K562 (cell line): ENCODE measurements at regions not wholly inside any gene's neighbourhood (a gene's known extent, or its start where the extent isn't known, plus 50 kb on each side); places are given as distances from the start of the nearest gene placed in this dataset.

Source experiments
- DMBX1 ChIP-seq: fragments of 250-450 bp; sonication (Bioruptor Pico); IDR thresholded peaks from 2 replicates; pipeline ENCODE4 v1.8.0; 2022; ENCODE audit warnings: inconsistent platforms, mild to moderate bottlenecking, moderate library complexity, borderline replicate concordance
- EHMT2 ChIP-seq: fragments of 450-650 bp; IDR thresholded peaks from 2 replicates; pipeline ENCODE4 v1.6.1; 2018; ENCODE audit warnings: antibody characterized with exemption
- FOXJ2 ChIP-seq: fragments of 200-800 bp; sonication (Bioruptor generic); IDR thresholded peaks from 2 replicates; pipeline ENCODE4 v1.6.1; 2016; ENCODE audit warnings: missing genetic modification characterization, missing compliant biosample characterization
- HDAC6 ChIP-seq: IDR thresholded peaks from 2 replicates; pipeline ENCODE4 v1.6.1; 2012; ENCODE audit warnings: low read depth, mild to moderate bottlenecking, control low read depth, inconsistent platforms, low read length, moderate library complexity
- HES1 ChIP-seq: fragments of 450-650 bp; IDR thresholded peaks from 2 replicates; pipeline ENCODE4 v1.6.1; 2016; ENCODE audit warnings: low read depth, mild to moderate bottlenecking, moderate library complexity
- MEF2D ChIP-seq: conservative IDR thresholded peaks from 2 replicates; pipeline ENCODE4 v1.6.1; 2016; ENCODE audit warnings: low read depth, missing genetic modification characterization, missing compliant biosample characterization
- NUFIP1 ChIP-seq: fragments of 450-650 bp; IDR thresholded peaks from 2 replicates; pipeline ENCODE4 v1.6.1; 2018; ENCODE audit not compliant: partially characterized antibody
- RFX5 ChIP-seq: IDR thresholded peaks from 2 replicates; pipeline ENCODE4 v1.6.1; 2011; ENCODE audit warnings: low read depth, mild to moderate bottlenecking, improper control_type of control experiment, low read length
- SETDB1 ChIP-seq: IDR thresholded peaks from one replicate; pipeline ENCODE4 v1.6.1; 2012; ENCODE audit warnings: low read length, control low read depth, inconsistent platforms
- SLC30A9 ChIP-seq: fragments of 250-450 bp; sonication (Bioruptor Pico); IDR thresholded peaks from 2 replicates; pipeline ENCODE4 v1.8.0; 2022; ENCODE audit warnings: mild to moderate bottlenecking, moderate library complexity
- THRB ChIP-seq: fragments of 450-650 bp; formaldehyde crosslinking; conservative IDR thresholded peaks from 2 replicates; pipeline ENCODE4 v1.4.0; 2022; ENCODE audit warnings: mild to moderate bottlenecking, missing genetic modification characterization
- U2AF2 ChIP-seq: fragments of 200-400 bp; formaldehyde crosslinking; optimal IDR thresholded peaks from 2 replicates; pipeline ENCODE3; 2017; ENCODE audit warnings: low read depth, mild to moderate bottlenecking, low read length
- TF ChIP-seq, protein P1 (sequence below), 2 experiments: fragments of 450-650 bp; IDR thresholded peaks; 2 replicates each; pipeline ENCODE4 v1.6.1; 2016; ENCODE audit warnings: mild to moderate bottlenecking in 2 of 2, borderline replicate concordance in 1 of 2, low read depth in 1 of 2, moderate library complexity in 1 of 2

DNA sequence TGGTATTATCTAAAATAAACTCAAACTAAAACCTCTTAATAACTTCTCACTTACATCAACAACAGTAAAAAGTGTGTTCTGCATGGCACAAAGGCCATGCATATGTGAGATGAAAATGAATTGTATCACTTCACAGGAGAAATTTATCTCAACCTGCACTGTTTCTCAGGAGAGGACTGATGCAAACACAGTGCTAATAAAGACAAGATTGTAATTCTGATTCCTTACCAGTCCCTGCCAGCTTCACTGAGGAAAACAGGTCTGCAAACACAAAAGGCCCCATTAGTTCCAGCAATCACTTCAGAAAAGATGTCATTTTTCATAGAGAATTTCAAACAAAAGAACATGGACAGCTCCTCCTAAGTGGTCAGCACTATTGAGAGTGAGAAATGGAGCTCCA is 117.3 kb upstream of the PDE4D start (continued):
- TF ChIP-seq, protein P1, sequence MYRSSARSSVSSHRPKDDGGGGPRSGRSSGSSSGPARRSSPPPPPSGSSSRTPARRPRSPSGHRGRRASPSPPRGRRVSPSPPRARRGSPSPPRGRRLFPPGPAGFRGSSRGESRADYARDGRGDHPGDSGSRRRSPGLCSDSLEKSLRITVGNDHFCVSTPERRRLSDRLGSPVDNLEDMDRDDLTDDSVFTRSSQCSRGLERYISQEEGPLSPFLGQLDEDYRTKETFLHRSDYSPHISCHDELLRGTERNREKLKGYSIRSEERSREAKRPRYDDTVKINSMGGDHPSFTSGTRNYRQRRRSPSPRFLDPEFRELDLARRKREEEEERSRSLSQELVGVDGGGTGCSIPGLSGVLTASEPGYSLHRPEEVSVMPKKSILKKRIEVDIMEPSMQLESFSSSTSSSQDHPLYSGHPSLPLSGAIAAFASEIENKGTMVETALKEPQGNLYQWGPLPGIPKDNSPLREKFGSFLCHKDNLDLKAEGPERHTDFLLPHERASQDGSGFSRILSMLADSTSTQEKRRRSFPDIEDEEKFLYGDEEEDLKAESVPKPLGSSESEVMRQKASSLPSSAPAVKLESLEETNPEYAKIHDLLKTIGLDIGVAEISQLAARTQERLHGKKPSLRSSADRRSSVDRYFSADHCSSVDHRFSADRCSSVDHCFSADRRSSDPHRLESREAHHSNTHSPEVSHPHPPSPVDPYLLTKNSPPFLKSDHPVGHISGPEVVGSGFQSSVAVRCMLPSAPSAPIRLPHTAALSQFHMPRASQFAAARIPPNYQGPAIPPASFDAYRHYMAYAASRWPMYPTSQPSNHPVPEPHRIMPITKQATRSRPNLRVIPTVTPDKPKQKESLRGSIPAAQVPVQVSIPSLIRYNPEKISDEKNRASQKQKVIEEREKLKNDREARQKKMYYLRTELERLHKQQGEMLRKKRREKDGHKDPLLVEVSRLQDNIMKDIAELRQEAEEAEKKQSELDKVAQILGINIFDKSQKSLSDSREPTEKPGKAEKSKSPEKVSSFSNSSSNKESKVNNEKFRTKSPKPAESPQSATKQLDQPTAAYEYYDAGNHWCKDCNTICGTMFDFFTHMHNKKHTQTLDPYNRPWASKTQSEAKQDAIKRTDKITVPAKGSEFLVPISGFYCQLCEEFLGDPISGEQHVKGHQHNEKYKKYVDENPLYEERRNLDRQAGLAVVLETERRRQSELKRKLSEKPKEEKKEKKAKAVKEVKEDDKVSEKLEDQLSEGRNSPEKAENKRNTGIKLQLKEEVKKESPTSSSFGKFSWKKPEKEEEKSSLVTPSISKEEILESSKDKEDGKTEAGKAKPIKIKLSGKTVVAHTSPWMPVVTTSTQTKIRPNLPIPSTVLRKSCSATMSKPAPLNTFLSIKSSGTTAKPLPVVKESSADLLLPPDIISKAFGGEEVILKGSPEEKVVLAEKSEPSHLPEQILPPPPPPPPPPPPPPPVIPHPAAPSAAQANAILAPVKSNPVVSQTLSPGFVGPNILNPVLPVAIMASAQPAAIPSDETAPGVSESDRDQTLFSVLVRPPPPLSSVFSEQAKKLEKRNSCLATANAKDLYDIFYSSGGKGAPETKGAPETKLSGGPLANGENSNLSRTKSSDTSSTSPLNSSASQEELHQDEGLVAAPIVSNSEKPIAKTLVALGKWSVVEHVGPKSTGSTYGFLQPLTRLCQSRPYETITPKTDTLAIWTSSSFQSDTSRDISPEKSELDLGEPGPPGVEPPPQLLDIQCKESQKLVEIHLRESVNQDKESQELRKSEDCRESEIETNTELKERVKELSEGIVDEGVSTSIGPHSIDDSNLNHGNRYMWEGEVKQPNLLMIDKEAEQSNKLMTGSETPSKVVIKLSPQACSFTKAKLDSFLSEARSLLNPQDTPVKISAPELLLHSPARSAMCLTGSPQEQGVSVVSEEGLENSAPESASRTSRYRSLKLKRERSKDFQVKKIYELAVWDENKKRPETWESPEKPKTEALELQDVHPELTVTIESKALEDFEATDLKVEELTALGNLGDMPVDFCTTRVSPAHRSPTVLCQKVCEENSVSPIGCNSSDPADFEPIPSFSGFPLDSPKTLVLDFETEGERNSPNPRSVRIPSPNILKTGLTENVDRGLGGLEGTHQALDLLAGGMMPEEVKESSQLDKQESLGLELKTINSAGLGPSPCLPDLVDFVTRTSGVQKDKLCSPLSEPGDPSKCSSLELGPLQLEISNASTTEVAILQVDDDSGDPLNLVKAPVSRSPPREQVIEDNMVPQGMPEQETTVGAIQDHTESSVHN (IDR thresholded peaks at IDR 0.05; ENCODE audit: borderline replicate concordance in 1 of 2, low read depth in 1 of 2): no peak
- no peak for TF ChIP-seq THRB
- TF ChIP-seq MEF2D (tag): no peak
- no peak for TF ChIP-seq HES1
- TF ChIP-seq DMBX1 (CRISPR knock-in tag): no peak
- TF ChIP-seq EHMT2: no peak
- no peak for TF ChIP-seq HDAC6
- no peak for TF ChIP-seq SETDB1
- no peak for TF ChIP-seq SLC30A9
- no peak for TF ChIP-seq FOXJ2 (tag)
- TF ChIP-seq NUFIP1: no peak
- TF ChIP-seq U2AF2: no peak
- no peak for TF ChIP-seq RFX5
